ENCODE measurements at regions not wholly inside any gene's neighbourhood (a gene's known extent, or its start where the extent isn't known, plus 50 kb on each side); places are given as distances from the start of the nearest gene placed in this dataset.

GRCh38 chr3:78035131-78035641 lies 995.3 kb downstream of the ROBO2 start:
- no peak for DNase-seq
- Mint-ChIP-seq H3K27ac (no peak overlapping the region), H3K4me1 (no peaks in the 10 kb centered on the region), H3K4me3 (no peak overlapping the region), H3K36me3 (no peaks in the 10 kb centered on the region), H3K9me3 (peaks cover 2 to 12% (median 7%) of the 10 kb centered on the region in 7 donors), H3K27me3 (no peaks in the 10 kb centered on the region)
- ATAC-seq (ENCODE audit: low read depth in 2 of 2): no peak

- H3K4me3 Mint-ChIP-seq: no peak overlapping the region
- ATAC-seq (ENCODE audit: low read depth in 2 of 2) (no peak), DNase-seq (no peak)
- no peaks in the 10 kb centered on the region for H3K36me3 Mint-ChIP-seq
- peaks cover 0 to 12% (median 3%) of the 10 kb centered on the region in 7 donors for H3K9me3 Mint-ChIP-seq
- no peaks in the 10 kb centered on the region for H3K4me1 Mint-ChIP-seq
- no peak overlapping the region for H3K27ac Mint-ChIP-seq
- H3K27me3 Mint-ChIP-seq: no peaks in the 10 kb centered on the region
Observed at GRCh38 chr3:78041486-78041885, 1001.6 kb downstream of the ROBO2 start.

- no peak overlapping the region for H3K27ac Mint-ChIP-seq
- no peaks in the 10 kb centered on the region for H3K27me3 Mint-ChIP-seq
- DNase-seq (no peak), ATAC-seq (ENCODE audit: low read depth in 2 of 2) (no peak)
- no peaks in the 10 kb centered on the region for H3K36me3 Mint-ChIP-seq
- H3K9me3 Mint-ChIP-seq: peaks cover 0 to 10% (median 3%) of the 10 kb centered on the region in 7 donors
- H3K4me3 Mint-ChIP-seq: no peak overlapping the region
- H3K4me1 Mint-ChIP-seq: no peaks in the 10 kb centered on the region
Observed at GRCh38 chr3:78046566-78046965, 1006.7 kb downstream of the ROBO2 start.

GRCh38 chr3:78048698-78049097 lies 1008.8 kb downstream of the ROBO2 start:
- no peak for ATAC-seq (ENCODE audit: low read depth in 2 of 2)
- Mint-ChIP-seq H3K27ac (no peak overlapping the region), H3K4me1 (no peaks in the 10 kb centered on the region), H3K9me3 (peaks cover 0 to 10% (median 4%) of the 10 kb centered on the region in 7 donors), H3K4me3 (no peak overlapping the region), H3K36me3 (no peaks in the 10 kb centered on the region), H3K27me3 (no peaks in the 10 kb centered on the region)
- no peak for DNase-seq

- H3K4me3 Mint-ChIP-seq: no peak overlapping the region
- DNase-seq (no peak), ATAC-seq (ENCODE audit: low read depth in 2 of 2) (no peak)
- H3K27ac Mint-ChIP-seq: no peak overlapping the region
- H3K4me1 Mint-ChIP-seq: no peaks in the 10 kb centered on the region
- H3K9me3 Mint-ChIP-seq: peaks cover 0 to 8% (median 5%) of the 10 kb centered on the region in 7 donors
- H3K27me3 Mint-ChIP-seq: no peaks in the 10 kb centered on the region
- no peaks in the 10 kb centered on the region for H3K36me3 Mint-ChIP-seq
Observed at GRCh38 chr3:78049521-78049920, 1009.6 kb downstream of the ROBO2 start.

GRCh38 chr3:78050276-78051065 lies 1010.6 kb downstream of the ROBO2 start:
- ATAC-seq (ENCODE audit: low read depth in 2 of 2) (no peak), DNase-seq (no peak)
- no peak overlapping the region for H3K27ac Mint-ChIP-seq
- H3K27me3 Mint-ChIP-seq: no peaks in the 10 kb centered on the region
- H3K4me1 Mint-ChIP-seq: no peaks in the 10 kb centered on the region
- H3K36me3 Mint-ChIP-seq: no peaks in the 10 kb centered on the region
- no peak overlapping the region for H3K4me3 Mint-ChIP-seq
- peaks cover 0 to 8% (median 5%) of the 10 kb centered on the region in 7 donors for H3K9me3 Mint-ChIP-seq

GRCh38 chr3:78052746-78053145 lies 1012.8 kb downstream of the ROBO2 start:
- no peaks in the 10 kb centered on the region for H3K4me1 Mint-ChIP-seq
- H3K27me3 Mint-ChIP-seq: no peaks in the 10 kb centered on the region
- no peak overlapping the region for H3K27ac Mint-ChIP-seq
- no peak overlapping the region for H3K4me3 Mint-ChIP-seq
- ATAC-seq (ENCODE audit: low read depth in 2 of 2) (no peak), DNase-seq (no peak)
- no peaks in the 10 kb centered on the region for H3K36me3 Mint-ChIP-seq
- peaks cover 0 to 8% (median 4%) of the 10 kb centered on the region in 7 donors for H3K9me3 Mint-ChIP-seq

GRCh38 chr3:78066287-78066686 lies 1026.4 kb downstream of the ROBO2 start:
- ATAC-seq (ENCODE audit: low read depth in 2 of 2) (no peak), DNase-seq (no peak)
- Mint-ChIP-seq H3K36me3 (no peaks in the 10 kb centered on the region), H3K27me3 (no peaks in the 10 kb centered on the region), H3K4me3 (no peak overlapping the region), H3K9me3 (peaks cover 0 to 18% (median 4%) of the 10 kb centered on the region in 7 donors), H3K27ac (no peak overlapping the region), H3K4me1 (no peaks in the 10 kb centered on the region)

GRCh38 chr3:78070188-78070587 lies 1030.3 kb downstream of the ROBO2 start:
- Mint-ChIP-seq H3K27me3 (no peaks in the 10 kb centered on the region), H3K9me3 (peaks cover 0 to 15% (median 6%) of the 10 kb centered on the region in 7 donors), H3K4me1 (no peaks in the 10 kb centered on the region), H3K36me3 (no peaks in the 10 kb centered on the region), H3K4me3 (no peak overlapping the region), H3K27ac (no peak overlapping the region)
- ATAC-seq (ENCODE audit: low read depth in 2 of 2): no peak
- no peak for DNase-seq

GRCh38 chr3:78076379-78076778 lies 1036.5 kb downstream of the ROBO2 start:
- Mint-ChIP-seq H3K4me1 (no peaks in the 10 kb centered on the region), H3K9me3 (peaks cover 0 to 22% (median 8%) of the 10 kb centered on the region in 7 donors), H3K27me3 (no peaks in the 10 kb centered on the region), H3K4me3 (no peak overlapping the region), H3K27ac (no peak overlapping the region), H3K36me3 (no peaks in the 10 kb centered on the region)
- ATAC-seq (ENCODE audit: low read depth in 2 of 2) (no peak), DNase-seq (no peak)

GRCh38 chr3:78077178-78077577 lies 1037.3 kb downstream of the ROBO2 start:
- Mint-ChIP-seq H3K27ac (no peak overlapping the region), H3K36me3 (no peaks in the 10 kb centered on the region), H3K9me3 (peaks cover 0 to 22% (median 8%) of the 10 kb centered on the region in 7 donors), H3K4me3 (no peak overlapping the region), H3K27me3 (no peaks in the 10 kb centered on the region), H3K4me1 (no peaks in the 10 kb centered on the region)
- DNase-seq (no peak), ATAC-seq (ENCODE audit: low read depth in 2 of 2) (no peak)

GRCh38 chr3:78077842-78078241 lies 1037.9 kb downstream of the ROBO2 start:
- DNase-seq: no peak
- H3K4me1 Mint-ChIP-seq: no peaks in the 10 kb centered on the region
- no peak for ATAC-seq (ENCODE audit: low read depth in 2 of 2)
- H3K4me3 Mint-ChIP-seq: no peak overlapping the region
- peaks cover 0 to 22% (median 8%) of the 10 kb centered on the region in 7 donors for H3K9me3 Mint-ChIP-seq
- no peak overlapping the region for H3K27ac Mint-ChIP-seq
- H3K36me3 Mint-ChIP-seq: no peaks in the 10 kb centered on the region
- no peaks in the 10 kb centered on the region for H3K27me3 Mint-ChIP-seq

- Mint-ChIP-seq H3K36me3 (no peaks in the 10 kb centered on the region), H3K4me3 (no peak overlapping the region), H3K27me3 (no peaks in the 10 kb centered on the region), H3K4me1 (no peaks in the 10 kb centered on the region), H3K27ac (no peak overlapping the region), H3K9me3 (peaks cover 0 to 15% (median 5%) of the 10 kb centered on the region in 7 donors)
- ATAC-seq (ENCODE audit: low read depth in 2 of 2) (no peak), DNase-seq (no peak)
Observed at GRCh38 chr3:78079514-78079913, 1039.6 kb downstream of the ROBO2 start.

GRCh38 chr3:78086150-78086549 lies 1046.3 kb downstream of the ROBO2 start:
- H3K9me3 Mint-ChIP-seq: peaks cover 0 to 10% (median 3%) of the 10 kb centered on the region in 7 donors
- no peak overlapping the region for H3K4me3 Mint-ChIP-seq
- no peak for DNase-seq
- H3K27me3 Mint-ChIP-seq: no peaks in the 10 kb centered on the region
- no peaks in the 10 kb centered on the region for H3K4me1 Mint-ChIP-seq
- H3K36me3 Mint-ChIP-seq: no peaks in the 10 kb centered on the region
- ATAC-seq (ENCODE audit: low read depth in 2 of 2): no peak
- no peak overlapping the region for H3K27ac Mint-ChIP-seq

Data from naive B cell (primary cell).